ENCODE measurements at regions not wholly inside any gene's neighbourhood (a gene's known extent, or its start where the extent isn't known, plus 50 kb on each side); places are given as distances from the start of the nearest gene placed in this dataset.
"Not testable (repeated sequence)": the region's sequence is repeated elsewhere in the genome, so short reads cannot be mapped to it uniquely, and the experiment has no call there.

GRCh38 chr9:100639854-100640253, 62.0 kb downstream of the CAVIN4 start:
- no peak for DNase-seq (ENCODE audit: extremely low read depth, low read depth)
- no peak for TF ChIP-seq CTCF (IDR thresholded peaks at IDR 0.05; ENCODE audit: low read depth, low read length)

- no peak for TF ChIP-seq CTCF (IDR thresholded peaks at IDR 0.05; ENCODE audit: low read depth, low read length)
- no peak for DNase-seq (ENCODE audit: extremely low read depth, low read depth)
These were observed 62.7 kb downstream of the CAVIN4 start for GRCh38 chr9:100640447-100641050.

GRCh38 chr9:100641166-100641565, 63.3 kb downstream of the CAVIN4 start:
- no peak for DNase-seq (ENCODE audit: extremely low read depth, low read depth)
- TF ChIP-seq CTCF (IDR thresholded peaks at IDR 0.05; ENCODE audit: low read depth, low read length) = no peak

- TF ChIP-seq CTCF (IDR thresholded peaks at IDR 0.05; ENCODE audit: low read depth, low read length) = no peak
- DNase-seq (ENCODE audit: extremely low read depth, low read depth) = no peak
These were observed 75.0 kb downstream of the CAVIN4 start for GRCh38 chr9:100652850-100653249.

- no peak for TF ChIP-seq CTCF (IDR thresholded peaks at IDR 0.05; ENCODE audit: low read depth, low read length)
- DNase-seq (ENCODE audit: extremely low read depth, low read depth) = no peak
These were observed 75.9 kb downstream of the CAVIN4 start for GRCh38 chr9:100653643-100654334.

GRCh38 chr9:100656851-100657250, 79.0 kb downstream of the CAVIN4 start:
- not testable (repeated sequence) for DNase-seq (ENCODE audit: extremely low read depth, low read depth)

GRCh38 chr9:100661668-100662067, 83.8 kb downstream of the CAVIN4 start:
- TF ChIP-seq CTCF (IDR thresholded peaks at IDR 0.05; ENCODE audit: low read depth, low read length) = no peak

GRCh38 chr9:100662122-100662521, 84.2 kb downstream of the CAVIN4 start:
- no peak for TF ChIP-seq CTCF (IDR thresholded peaks at IDR 0.05; ENCODE audit: low read depth, low read length)
- no peak for DNase-seq (ENCODE audit: extremely low read depth, low read depth)

More at GRCh38 chr9:100661668-100662067, 83.8 kb downstream of the CAVIN4 start:
- DNase-seq (ENCODE audit: extremely low read depth, low read depth) = no peak
